CD4-positive, alpha-beta memory T cell (primary cell): ENCODE measurements at regions not wholly inside any gene's neighbourhood (a gene's known extent, or its start where the extent isn't known, plus 50 kb on each side); places are given as distances from the start of the nearest gene placed in this dataset.
A peak's percentile ranks its signal among the peaks of the same experiment; 100 is the strongest.

Experiments
- CTCF ChIA-PET: fragments of 350-600 bp; sonication (Branson Sonifier 250); formaldehyde crosslinking; loops from one replicate; lab custom pipeline; 2021; ENCODE audit warnings: inconsistent platforms; ENCODE audit not compliant: partially characterized antibody; lab: Charles Lee
- POLR2A ChIA-PET: fragments of 350-600 bp; sonication (Branson Sonifier 250); formaldehyde crosslinking; loops from one replicate; lab custom pipeline; 2021; ENCODE audit not compliant: partially characterized antibody; lab: Charles Lee
- DNase-seq, 5 donors: peaks; one replicate each; pipeline versions ENCODE4 v3.0.0 to v3.0.0-alpha.2; 2020 to 2022; ENCODE audit warnings: mixed read lengths in 1 of 5
- H3K27ac ChIP-seq: one replicate; pipeline ENCODE4 v1.7.0; 2013; ENCODE audit warnings: low read depth, low read length
- H3K27me3 ChIP-seq: 2 replicates; pipeline ENCODE4 v1.7.0; 2013; ENCODE audit warnings: mild to moderate bottlenecking, low read length, moderate library complexity; ENCODE audit not compliant: insufficient read depth
- H3K36me3 ChIP-seq: 2 replicates; pipeline ENCODE4 v1.7.0; 2013; ENCODE audit warnings: mild to moderate bottlenecking, low read length, moderate library complexity; ENCODE audit not compliant: insufficient read depth
- H3K4me1 ChIP-seq: 2 replicates; pipeline ENCODE4 v1.7.0; 2013; ENCODE audit warnings: mild to moderate bottlenecking, low read length, moderate library complexity; ENCODE audit not compliant: insufficient read depth
- H3K4me3 ChIP-seq, 2 donors: one replicate each; pipeline ENCODE4 v1.7.0; 2013; ENCODE audit warnings: low read length in 2 of 2, mild to moderate bottlenecking in 1 of 2
- H3K9me3 ChIP-seq, 2 donors: one replicate each; pipeline ENCODE4 v1.7.0; 2013; ENCODE audit warnings: low read length in 2 of 2, control low read depth in 1 of 2; ENCODE audit not compliant: control insufficient read depth in 1 of 2
- H3K27ac Mint-ChIP-seq, 7 donors: one replicate each; pipeline ENCODE4 v1.8.0; 2020 to 2021; ENCODE audit warnings: mixed read lengths in 7 of 7, mild to moderate bottlenecking in 6 of 7, inconsistent platforms in 3 of 7, moderate library complexity in 3 of 7
- H3K27me3 Mint-ChIP-seq, 2 donors: one replicate each; pipeline ENCODE4 v1.8.0; 2020 to 2021; ENCODE audit warnings: mixed read lengths in 2 of 2
- H3K36me3 Mint-ChIP-seq, 2 donors: one replicate each; pipeline ENCODE4 v1.8.0; 2020 to 2021; ENCODE audit warnings: mixed read lengths in 2 of 2, inconsistent platforms in 1 of 2, mild to moderate bottlenecking in 1 of 2
- H3K4me1 Mint-ChIP-seq, 4 donors: one replicate each; pipeline ENCODE4 v1.8.0; 2020 to 2021; ENCODE audit warnings: mixed read lengths in 4 of 4, mild to moderate bottlenecking in 1 of 4
- H3K4me3 Mint-ChIP-seq, 8 donors: one replicate each; pipeline ENCODE4 v1.8.0; 2020 to 2021; ENCODE audit warnings: mixed read lengths in 8 of 8, mild to moderate bottlenecking in 7 of 8, moderate library complexity in 6 of 8, inconsistent platforms in 3 of 8
- H3K9me3 Mint-ChIP-seq, 8 donors: one replicate each; pipeline ENCODE4 v1.8.0; 2020 to 2021; ENCODE audit warnings: mixed read lengths in 8 of 8, mild to moderate bottlenecking in 5 of 8, inconsistent platforms in 3 of 8, moderate library complexity in 1 of 8
- intact Hi-C: fragments of 100-400 bp; cut with micrococcal nuclease; formaldehyde crosslinking; loops from one replicate; pipeline ENCODE4 v1.15.1; 2023

- CTCF ChIA-PET, result interaction anchor here (1.0 kb wide), 1 partner anchor 15 kb away, joined by 3 read pairs; no protein-coding TSS in a partner anchor
- Histone ChIP-seq H3K27ac (no peak overlapping the region), H3K9me3 (no peaks in the 10 kb centered on the region), H3K4me3 (no peak overlapping the region), H3K36me3 (no peaks in the 10 kb centered on the region), H3K27me3 (no peaks in the 10 kb centered on the region), H3K4me1 (peaks cover 10% of the 10 kb centered on the region)
- intact Hi-C loops, result no loop called here
- peak overlapping the region in 1 of 8 donors; percentile 2 for H3K4me3 Mint-ChIP-seq
- no peaks in the 10 kb centered on the region for H3K36me3 Mint-ChIP-seq
- H3K4me1 Mint-ChIP-seq, result peaks cover 0 to 5% (median 4%) of the 10 kb centered on the region in 4 donors
- peaks cover 1 to 2% of the 10 kb centered on the region in 2 donors for H3K27me3 Mint-ChIP-seq
- no peak for DNase-seq
- no peak overlapping the region for H3K27ac Mint-ChIP-seq
- POLR2A ChIA-PET, result interaction anchor here (1.2 kb wide), 1 partner anchor 251 kb away, joined by 3 read pairs; no protein-coding TSS in a partner anchor
- H3K9me3 Mint-ChIP-seq, result no peaks in the 10 kb centered on the region
These were observed 251.8 kb upstream of the CITED2 start for GRCh38 chr6:139625998-139626975.

- Histone ChIP-seq H3K27ac (no peak overlapping the region), H3K4me3 (no peak overlapping the region), H3K27me3 (no peaks in the 10 kb centered on the region), H3K9me3 (no peaks in the 10 kb centered on the region), H3K36me3 (no peaks in the 10 kb centered on the region), H3K4me1 (peaks cover 10% of the 10 kb centered on the region)
- peaks cover 0 to 3% of the 10 kb centered on the region in 2 donors for H3K27me3 Mint-ChIP-seq
- intact Hi-C loops, result no loop called here
- no peaks in the 10 kb centered on the region for H3K36me3 Mint-ChIP-seq
- POLR2A ChIA-PET, result no interaction called here
- no peak overlapping the region for H3K4me3 Mint-ChIP-seq
- no peak for DNase-seq
- CTCF ChIA-PET, result no interaction called here
- H3K9me3 Mint-ChIP-seq, result no peaks in the 10 kb centered on the region
- H3K27ac Mint-ChIP-seq, result no peak overlapping the region
- peaks cover 0 to 5% (median 4%) of the 10 kb centered on the region in 4 donors for H3K4me1 Mint-ChIP-seq
These were observed 250.9 kb upstream of the CITED2 start for GRCh38 chr6:139625081-139625939.

- Mint-ChIP-seq H3K27me3 (peaks cover 0 to 3% of the 10 kb centered on the region in 2 donors), H3K4me3 (no peak overlapping the region), H3K9me3 (no peaks in the 10 kb centered on the region), H3K27ac (no peak overlapping the region), H3K4me1 (peaks cover 0 to 5% (median 4%) of the 10 kb centered on the region in 4 donors), H3K36me3 (no peaks in the 10 kb centered on the region)
- Histone ChIP-seq H3K36me3 (no peaks in the 10 kb centered on the region), H3K4me3 (no peak overlapping the region), H3K27ac (no peak overlapping the region), H3K4me1 (peaks cover 10% of the 10 kb centered on the region), H3K9me3 (no peaks in the 10 kb centered on the region), H3K27me3 (no peaks in the 10 kb centered on the region)
- no peak for DNase-seq
- intact Hi-C loops, result no loop called here
- POLR2A ChIA-PET, result no interaction called here
- CTCF ChIA-PET, result no interaction called here
These were observed 248.9 kb upstream of the CITED2 start for GRCh38 chr6:139623372-139623771.

GRCh38 chr6:139613496-139613895 lies 239.0 kb upstream of the CITED2 start:
- Histone ChIP-seq H3K27me3 (no peaks in the 10 kb centered on the region), H3K27ac (no peak overlapping the region), H3K36me3 (no peaks in the 10 kb centered on the region), H3K9me3 (no peaks in the 10 kb centered on the region), H3K4me1 (no peaks in the 10 kb centered on the region), H3K4me3 (no peak overlapping the region)
- no peak overlapping the region for H3K4me3 Mint-ChIP-seq
- no peak for DNase-seq
- ChIA-PET CTCF (interaction anchor here (0.5 kb wide), 1 partner anchor 1065 kb away, joined by 3 read pairs; no protein-coding TSS in a partner anchor), POLR2A (no interaction called here)
- no peak overlapping the region for H3K27ac Mint-ChIP-seq
- no peaks in the 10 kb centered on the region for H3K9me3 Mint-ChIP-seq
- no peaks in the 10 kb centered on the region for H3K4me1 Mint-ChIP-seq
- H3K36me3 Mint-ChIP-seq, result no peaks in the 10 kb centered on the region
- no peaks in the 10 kb centered on the region for H3K27me3 Mint-ChIP-seq
- intact Hi-C loops, result no loop called here

- Histone ChIP-seq H3K36me3 (no peaks in the 10 kb centered on the region), H3K4me1 (no peaks in the 10 kb centered on the region), H3K4me3 (no peak overlapping the region), H3K27ac (no peak overlapping the region), H3K27me3 (no peaks in the 10 kb centered on the region), H3K9me3 (no peaks in the 10 kb centered on the region)
- no peak for DNase-seq
- H3K27ac Mint-ChIP-seq, result no peak overlapping the region
- no peaks in the 10 kb centered on the region for H3K27me3 Mint-ChIP-seq
- H3K36me3 Mint-ChIP-seq, result no peaks in the 10 kb centered on the region
- POLR2A ChIA-PET, result interaction anchor here (1.4 to 1.9 kb wide), 2 partner anchors 10 to 238 kb away, joined by 3 to 4 read pairs; partner anchors contain the start of gene CITED2
- no peaks in the 10 kb centered on the region for H3K9me3 Mint-ChIP-seq
- no peaks in the 10 kb centered on the region for H3K4me1 Mint-ChIP-seq
- CTCF ChIA-PET, result interaction anchor here (1.4 kb wide), 1 partner anchor 14 kb away, joined by 3 read pairs; no protein-coding TSS in a partner anchor
- H3K4me3 Mint-ChIP-seq, result no peak overlapping the region
- intact Hi-C loops, result no loop called here
These were observed 237.7 kb upstream of the CITED2 start for GRCh38 chr6:139612135-139612465.

GRCh38 chr6:139611327-139612134 lies 237.1 kb upstream of the CITED2 start:
- no peak overlapping the region for H3K27ac ChIP-seq
- no peaks in the 10 kb centered on the region for H3K9me3 ChIP-seq
- H3K36me3 ChIP-seq, result no peaks in the 10 kb centered on the region
- H3K36me3 Mint-ChIP-seq, result no peaks in the 10 kb centered on the region
- intact Hi-C loops, result no loop called here
- no peaks in the 10 kb centered on the region for H3K4me1 ChIP-seq
- POLR2A ChIA-PET, result interaction anchor here (1.4 to 1.9 kb wide), 2 partner anchors 11 to 237 kb away, joined by 3 to 4 read pairs; partner anchors contain the start of gene CITED2
- no peak for DNase-seq
- H3K4me1 Mint-ChIP-seq, result no peaks in the 10 kb centered on the region
- CTCF ChIA-PET, result interaction anchor here (1.4 kb wide), 1 partner anchor 15 kb away, joined by 3 read pairs; no protein-coding TSS in a partner anchor
- no peak overlapping the region for H3K4me3 ChIP-seq
- no peak overlapping the region for H3K27ac Mint-ChIP-seq
- H3K4me3 Mint-ChIP-seq, result no peak overlapping the region
- H3K27me3 Mint-ChIP-seq, result no peaks in the 10 kb centered on the region
- no peaks in the 10 kb centered on the region for H3K27me3 ChIP-seq
- H3K9me3 Mint-ChIP-seq, result no peaks in the 10 kb centered on the region
